Ovary (tissue), 7 donors: ENCODE measurements at regions not wholly inside any gene's neighbourhood (a gene's known extent, or its start where the extent isn't known, plus 50 kb on each side); places are given as distances from the start of the nearest gene placed in this dataset.

Experiments used
- DNase-seq, 5 donors: peaks; one replicate each; pipeline ENCODE4 v3.0.0-alpha.2; 2019 to 2020
- H3K27ac ChIP-seq, 2 donors: fragments of 200-600 bp; one replicate each; pipeline versions ENCODE4 v1.5.1 to v1.8.0; 2019 to 2022
- H3K27me3 ChIP-seq: fragments of 200-600 bp; one replicate; pipeline ENCODE4 v1.8.0; 2022
- H3K36me3 ChIP-seq: fragments of 200-600 bp; sonication (generic); one replicate; pipeline ENCODE4 v1.5.1; 2019
- H3K4me1 ChIP-seq: one replicate; pipeline ENCODE4 v1.8.1; 2013; ENCODE audit warnings: mild to moderate bottlenecking, moderate library complexity; ENCODE audit not compliant: insufficient read depth
- H3K4me3 ChIP-seq: fragments of 200-600 bp; sonication (generic); one replicate; pipeline ENCODE4 v1.5.1; 2017
- H3K9me3 ChIP-seq, 2 donors: fragments of 200-600 bp in 1 of 2; sonication (generic) in 1 of 2; one replicate each; pipeline versions ENCODE4 v1.5.1 to v1.8.1; 2013 to 2019; ENCODE audit warnings: mild to moderate bottlenecking in 1 of 2, moderate library complexity in 1 of 2
- EP300 ChIP-seq: sonication (generic); formaldehyde crosslinking; IDR thresholded peaks from one replicate; pipeline ENCODE4 v1.6.1; 2017; ENCODE audit warnings: antibody characterized with exemption
- POLR2A ChIP-seq: fragments of 450-650 bp; IDR thresholded peaks from one replicate; pipeline ENCODE4 v1.6.1; 2017; ENCODE audit warnings: antibody characterized with exemption, mild to moderate bottlenecking, moderate library complexity
- WGBS, 3 donors: extraction: QIAGEN DNeasy Blood & Tissue Kit in 1 of 3; methylation state at CpG; one replicate each; pipeline versions ENCODE4 v1.1.5 to v1.1.7; 2013 to 2017; 5-methylcytosine and 5-hydroxymethylcytosine counted together
- intact Hi-C, 4 donors: fragments of 100-400 bp; cut with DNase I; formaldehyde crosslinking; loops; one replicate each; pipeline versions ENCODE4 v1.11.0 to v1.15.1; 2022 to 2023
- TF ChIP-seq, protein P1 (sequence below), 3 donors: fragments of 450-650 bp in 2 of 3; fragments of 200-600 bp in 1 of 3; IDR thresholded peaks; one replicate each; pipeline versions ENCODE4 v1.5.1 to v1.8.0; 2016 to 2022; ENCODE audit warnings: antibody characterized with exemption in 3 of 3, mild to moderate bottlenecking in 1 of 3
- donor health status: DM: no; HTN: no; CAD: no; lungs with moderate emphysema.
- donor health status: DM: no; HTN: no; CAD: no.
- donor health status: Bipolar disorder and iron deficiency.
- donor health status: DM: no; HTN: no; CAD: no.
- donor health status: DM: yes; HTN: yes; CAD: no.

DNA sequence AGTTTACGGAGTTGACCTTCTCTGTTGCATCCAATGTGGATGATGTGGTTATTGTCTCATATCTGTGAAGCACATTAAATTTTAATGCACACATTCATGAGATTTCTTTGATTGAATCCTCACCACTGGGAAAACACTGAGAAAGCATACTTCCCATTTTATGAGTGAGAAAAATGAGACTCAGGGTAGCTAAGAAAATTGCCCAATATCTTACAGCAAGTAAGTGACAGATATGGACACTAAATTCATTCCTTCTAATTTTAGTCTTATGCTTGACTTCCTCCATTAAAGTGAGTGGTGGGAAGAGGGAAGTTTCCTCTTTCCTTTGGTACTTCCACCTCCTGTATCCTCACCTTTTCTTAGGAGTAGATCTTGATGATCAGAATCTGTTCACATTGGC is 504.8 kb upstream of the BOD1L1 start:
- WGBS, 3 donors, result 90 to 98% (median 97%) methylated on average over 1 of the region's 1 CpG
- H3K4me1 ChIP-seq, result no peaks in the 10 kb centered on the region
- no peaks in the 10 kb centered on the region for H3K36me3 ChIP-seq
- TF ChIP-seq EP300, result no peak
- TF ChIP-seq, protein P1, sequence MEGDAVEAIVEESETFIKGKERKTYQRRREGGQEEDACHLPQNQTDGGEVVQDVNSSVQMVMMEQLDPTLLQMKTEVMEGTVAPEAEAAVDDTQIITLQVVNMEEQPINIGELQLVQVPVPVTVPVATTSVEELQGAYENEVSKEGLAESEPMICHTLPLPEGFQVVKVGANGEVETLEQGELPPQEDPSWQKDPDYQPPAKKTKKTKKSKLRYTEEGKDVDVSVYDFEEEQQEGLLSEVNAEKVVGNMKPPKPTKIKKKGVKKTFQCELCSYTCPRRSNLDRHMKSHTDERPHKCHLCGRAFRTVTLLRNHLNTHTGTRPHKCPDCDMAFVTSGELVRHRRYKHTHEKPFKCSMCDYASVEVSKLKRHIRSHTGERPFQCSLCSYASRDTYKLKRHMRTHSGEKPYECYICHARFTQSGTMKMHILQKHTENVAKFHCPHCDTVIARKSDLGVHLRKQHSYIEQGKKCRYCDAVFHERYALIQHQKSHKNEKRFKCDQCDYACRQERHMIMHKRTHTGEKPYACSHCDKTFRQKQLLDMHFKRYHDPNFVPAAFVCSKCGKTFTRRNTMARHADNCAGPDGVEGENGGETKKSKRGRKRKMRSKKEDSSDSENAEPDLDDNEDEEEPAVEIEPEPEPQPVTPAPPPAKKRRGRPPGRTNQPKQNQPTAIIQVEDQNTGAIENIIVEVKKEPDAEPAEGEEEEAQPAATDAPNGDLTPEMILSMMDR (IDR thresholded peaks at IDR 0.05), result no peak
- TF ChIP-seq POLR2A, result no peak
- H3K9me3 ChIP-seq, result no peaks in the 10 kb centered on the region
- no peak for DNase-seq
- H3K27me3 ChIP-seq, result no peaks in the 10 kb centered on the region
- H3K27ac ChIP-seq, result no peak overlapping the region
- intact Hi-C loops, result no loop called here
- no peak overlapping the region for H3K4me3 ChIP-seq

DNA sequence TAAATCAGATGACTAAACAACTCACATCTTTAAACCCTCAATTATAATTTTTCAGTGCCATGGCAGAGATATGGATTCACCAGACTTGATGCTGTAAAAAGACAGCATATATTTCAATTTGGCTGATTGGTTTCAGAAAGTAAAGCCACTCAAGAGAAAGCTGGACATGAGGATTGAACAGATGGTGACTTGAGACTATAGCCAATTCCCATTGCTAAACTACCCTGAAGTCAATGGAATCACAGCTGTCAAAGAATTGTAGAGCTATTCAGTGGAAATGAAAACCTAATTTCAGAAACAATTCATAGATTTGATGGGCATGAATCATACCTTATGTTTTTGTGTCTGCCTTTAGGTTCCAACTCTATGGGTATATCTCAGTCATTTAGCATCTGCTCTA is 510.6 kb upstream of the BOD1L1 start:
- intact Hi-C loops, result no loop called here
- TF ChIP-seq, protein P1 (IDR thresholded peaks at IDR 0.05), result no peak

DNA sequence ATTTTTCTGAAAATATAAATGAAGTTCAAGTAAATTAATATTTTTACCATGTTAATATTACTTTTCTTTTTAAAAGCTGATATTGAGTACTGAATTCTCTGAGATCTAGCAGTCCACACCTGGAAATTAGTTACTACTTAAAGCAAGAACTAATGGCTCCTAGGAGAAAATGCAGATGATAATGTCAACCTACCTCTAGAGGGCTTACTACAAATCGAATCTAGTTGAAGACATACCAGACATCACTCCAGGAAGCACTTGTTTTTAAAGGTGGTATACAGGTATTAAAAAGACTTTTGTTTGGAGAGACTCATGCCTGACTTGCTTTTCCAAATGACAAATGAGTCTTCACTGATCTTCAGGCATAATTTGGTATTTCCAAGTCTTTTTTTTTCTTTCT is 516.4 kb upstream of the BOD1L1 start:
- 23 to 43% (median 33%) methylated on average over 1 of the region's 1 CpG for WGBS, 3 donors
- Histone ChIP-seq H3K4me1 (no peaks in the 10 kb centered on the region), H3K9me3 (no peaks in the 10 kb centered on the region), H3K36me3 (no peaks in the 10 kb centered on the region), H3K4me3 (no peak overlapping the region), H3K27ac (no peak overlapping the region), H3K27me3 (no peaks in the 10 kb centered on the region)
- no peak for DNase-seq
- intact Hi-C loops, result no loop called here
- TF ChIP-seq EP300 (no peak), POLR2A (no peak)
- TF ChIP-seq, protein P1 (IDR thresholded peaks at IDR 0.05), result no peak

More for the DNA sequence above, 510.6 kb upstream of the BOD1L1 start:
- no peak overlapping the region for H3K27ac ChIP-seq
- H3K4me3 ChIP-seq, result no peak overlapping the region
- H3K4me1 ChIP-seq, result no peaks in the 10 kb centered on the region
- no peaks in the 10 kb centered on the region for H3K27me3 ChIP-seq
- no peak for DNase-seq
- no peaks in the 10 kb centered on the region for H3K9me3 ChIP-seq
- H3K36me3 ChIP-seq, result no peaks in the 10 kb centered on the region

DNA sequence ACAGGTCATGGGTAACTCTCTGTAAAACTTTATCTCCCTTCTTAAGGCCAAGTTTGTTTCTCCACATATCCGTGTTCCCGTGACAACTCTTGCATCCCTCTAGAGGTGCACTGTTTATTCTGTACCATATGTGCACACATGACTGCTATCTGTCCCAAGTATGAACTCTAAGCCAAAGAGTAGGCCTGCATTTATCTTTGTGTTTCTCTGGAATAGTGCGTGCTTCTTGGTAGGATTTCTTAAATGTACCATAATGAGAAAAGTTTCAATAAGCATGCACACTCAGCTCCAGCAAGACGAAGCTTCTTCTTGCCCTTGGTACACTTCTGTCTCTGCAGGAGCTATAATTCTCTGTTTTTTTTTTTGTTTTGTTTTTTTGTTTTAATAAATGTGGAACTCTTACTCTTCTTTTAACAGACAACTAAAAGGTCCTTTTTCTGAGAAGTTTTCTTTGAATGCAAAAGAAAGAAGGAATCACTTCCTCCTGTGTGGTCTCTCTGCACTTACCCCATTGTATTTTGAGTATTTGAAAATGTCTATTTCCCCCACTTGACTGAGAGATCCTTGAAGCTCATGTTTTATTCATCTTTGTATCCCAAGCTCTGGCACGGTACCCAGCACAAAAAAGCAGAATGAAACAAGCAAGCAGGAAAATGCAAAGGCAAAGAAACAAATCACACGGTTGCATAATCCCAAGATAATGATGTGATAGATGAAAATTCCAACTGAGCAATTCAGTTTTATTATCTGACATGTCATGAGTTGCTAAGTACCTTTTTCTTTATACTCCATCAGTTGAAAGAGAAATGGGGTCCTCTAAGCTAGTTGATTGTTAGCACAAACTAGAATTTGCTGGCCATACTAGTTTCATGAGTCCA is 521.9 kb upstream of the BOD1L1 start:
- DNase-seq, result no peak
- 37 to 39% (median 38%) methylated on average over 6 of the region's 6 CpGs for WGBS, 3 donors
- Histone ChIP-seq H3K27ac (no peak overlapping the region), H3K9me3 (no peaks in the 10 kb centered on the region), H3K4me3 (no peak overlapping the region), H3K4me1 (no peaks in the 10 kb centered on the region), H3K27me3 (no peaks in the 10 kb centered on the region), H3K36me3 (no peaks in the 10 kb centered on the region)
- intact Hi-C loops, result no loop called here
- TF ChIP-seq POLR2A, result no peak

DNA sequence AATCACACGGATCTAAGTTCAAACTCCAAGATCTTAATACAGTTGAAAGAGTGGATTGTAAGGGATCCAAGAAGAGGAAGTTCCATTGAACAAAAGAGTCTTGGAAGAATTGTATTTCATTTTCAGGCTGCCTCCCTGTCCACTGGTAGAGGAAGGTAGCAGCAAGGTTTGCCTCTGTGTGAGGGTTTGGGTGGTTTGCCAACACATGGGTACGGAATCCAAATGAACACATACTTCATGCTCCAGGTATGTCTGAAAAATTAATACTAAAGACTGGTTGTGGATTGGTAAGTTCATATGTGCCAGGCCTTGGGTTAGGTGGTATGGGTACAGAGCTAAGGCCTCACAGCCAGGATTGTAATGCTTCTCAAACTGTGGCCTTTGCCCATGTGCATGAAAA is 523.6 kb upstream of the BOD1L1 start:
- Histone ChIP-seq H3K27ac (no peak overlapping the region), H3K9me3 (no peaks in the 10 kb centered on the region), H3K4me1 (no peaks in the 10 kb centered on the region), H3K27me3 (no peaks in the 10 kb centered on the region), H3K36me3 (no peaks in the 10 kb centered on the region), H3K4me3 (no peak overlapping the region)
- intact Hi-C loops, result no loop called here
- DNase-seq, result no peak
- WGBS, 3 donors, result 39 to 87% (median 86%) methylated on average over 2 of the region's 2 CpGs
- TF ChIP-seq POLR2A (no peak), EP300 (no peak)
- TF ChIP-seq, protein P1 (IDR thresholded peaks at IDR 0.05), result no peak
